ENCODE measurements at regions not wholly inside any gene's neighbourhood (a gene's known extent, or its start where the extent isn't known, plus 50 kb on each side); places are given as distances from the start of the nearest gene placed in this dataset.

DNA sequence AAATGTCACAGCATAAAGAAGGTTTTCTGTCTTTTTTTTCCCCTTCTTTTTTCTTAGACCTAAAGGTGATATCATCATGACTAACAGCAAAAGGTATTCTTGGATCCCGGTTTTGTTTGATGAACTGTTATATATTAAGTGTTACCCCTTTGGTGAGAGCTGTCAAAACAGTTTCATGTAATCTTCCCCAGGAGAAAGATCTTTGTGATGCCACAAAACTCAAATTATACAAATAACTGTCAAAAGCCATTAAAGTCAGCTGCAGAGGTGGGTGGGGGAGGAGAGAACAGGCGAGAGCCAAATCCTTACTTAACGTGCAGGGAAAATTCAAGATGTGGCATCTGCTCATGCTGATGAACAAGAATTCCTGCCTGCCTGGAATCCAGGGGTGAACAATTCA lies 258.2 kb downstream of the BMP7 start:
- BruUV-seq (replicated peaks): no TSS peak
- no peaks in the 10 kb centered on the region for H3K36me3 ChIP-seq (ENCODE audit: control insufficient read depth in 1 of 2, insufficient read depth in 2 of 2, low read length in 2 of 2)
- no peak overlapping the region for H3K9ac ChIP-seq (ENCODE audit: low read length)
- intact Hi-C loops (cut with micrococcal nuclease): no loop called here
- CTCF ChIA-PET: interaction anchor here (1.0 kb wide), 1 partner anchor 34 kb away, joined by 3 read pairs; no protein-coding TSS in a partner anchor
- RAD21 ChIA-PET (ENCODE audit: low non-redundant PET in 1 of 2, low total read pairs in 2 of 2, uncharacterized antibody in 2 of 2, unreplicated experiment in 2 of 2): no interaction called here
- H3K27ac ChIP-seq (ENCODE audit: low read depth, low read length): no peak overlapping the region
- TF ChIP-seq EZH2 (IDR thresholded peaks at IDR 0.05) (no peak), SP1 (IDR thresholded peaks at IDR 0.05; ENCODE audit: low read depth) (no peak), CEBPB (IDR thresholded peaks at IDR 0.05; ENCODE audit: low read depth) (no peak), FOSL1 (IDR thresholded peaks at IDR 0.05; ENCODE audit: low read depth) (no peak), CBX3 (IDR thresholded peaks at IDR 0.05; ENCODE audit: low read depth) (no peak), JUND (IDR thresholded peaks at IDR 0.05) (no peak), ELF1 (IDR thresholded peaks at IDR 0.05; ENCODE audit: borderline replicate concordance, low read depth) (no peak), POLR2AphosphoS5 (IDR thresholded peaks at IDR 0.05; ENCODE audit: low read depth, low read length) (no peak), EGR1 (IDR thresholded peaks at IDR 0.05; ENCODE audit: low read depth) (no peak)
- TF ChIP-seq, protein P1, sequence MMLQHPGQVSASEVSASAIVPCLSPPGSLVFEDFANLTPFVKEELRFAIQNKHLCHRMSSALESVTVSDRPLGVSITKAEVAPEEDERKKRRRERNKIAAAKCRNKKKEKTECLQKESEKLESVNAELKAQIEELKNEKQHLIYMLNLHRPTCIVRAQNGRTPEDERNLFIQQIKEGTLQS (IDR thresholded peaks at IDR 0.05): no peak
- H3K4me1 ChIP-seq (ENCODE audit: control insufficient read depth in 1 of 2, insufficient read depth in 2 of 2, low read length in 2 of 2): peaks cover 0 to 13% of the 10 kb centered on the region in 2 experiments; a peak in 2 of 4 replicates
- no peak overlapping the region for H2AFZ ChIP-seq (ENCODE audit: low read depth, low read length, poor library complexity, severe bottlenecking)
- H3K27me3 ChIP-seq (ENCODE audit: insufficient read depth, low read length): no peaks in the 10 kb centered on the region
- no peak overlapping the region for H3K4me2 ChIP-seq (ENCODE audit: low read length)
- H3K9me3 ChIP-seq (ENCODE audit: control insufficient read depth in 1 of 2, insufficient read depth in 1 of 2, low read depth in 1 of 2, low read length in 2 of 2): no peaks in the 10 kb centered on the region
- no peak overlapping the region for H3K4me3 ChIP-seq (replicated peaks in 1 of 2; ENCODE audit: low read depth in 1 of 2, low read length in 2 of 2)
- DNase-seq (ENCODE audit: low read depth, low spot score) (no peak), ATAC-seq (no peak)
- H3K9me2 ChIP-seq (ENCODE audit: insufficient read depth): no peaks in the 10 kb centered on the region
- H4K20me1 ChIP-seq (ENCODE audit: insufficient read depth): no peaks in the 10 kb centered on the region
- POLR2A ChIA-PET: no interaction called here
- H3K79me2 ChIP-seq (ENCODE audit: insufficient read depth, low read length): no peaks in the 10 kb centered on the region

DNA sequence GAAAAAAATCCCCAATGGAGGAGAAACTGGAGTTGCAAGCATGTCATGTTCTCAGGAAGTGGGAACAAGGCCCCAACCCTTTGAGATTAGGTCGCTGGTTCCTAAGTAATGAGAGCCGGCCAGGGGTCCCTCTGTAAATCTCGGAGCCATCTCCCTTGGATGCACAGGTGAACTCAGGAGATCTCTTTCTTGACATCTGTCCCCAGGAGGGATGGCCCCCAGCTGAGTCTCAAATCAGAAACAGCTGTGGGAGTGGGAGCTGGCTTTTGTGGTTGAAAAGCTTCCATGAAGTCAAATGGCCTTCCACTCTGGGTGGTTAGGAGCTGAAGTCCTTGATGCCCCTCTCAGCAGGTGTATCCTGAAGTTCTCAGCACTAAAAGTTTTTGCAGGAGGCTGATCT lies 257.1 kb downstream of the BMP7 start:
- no peak overlapping the region for H3K4me2 ChIP-seq (ENCODE audit: low read length)
- H3K27me3 ChIP-seq (ENCODE audit: insufficient read depth, low read length): no peaks in the 10 kb centered on the region
- no peaks in the 10 kb centered on the region for H3K36me3 ChIP-seq (ENCODE audit: control insufficient read depth in 1 of 2, insufficient read depth in 2 of 2, low read length in 2 of 2)
- intact Hi-C loops (cut with micrococcal nuclease): no loop called here
- no peak overlapping the region for H3K9ac ChIP-seq (ENCODE audit: low read length)
- ATAC-seq (no peak), DNase-seq (ENCODE audit: low read depth, low spot score) (no peak)
- H3K4me1 ChIP-seq (ENCODE audit: control insufficient read depth in 1 of 2, insufficient read depth in 2 of 2, low read length in 2 of 2): peaks cover 0 to 13% of the 10 kb centered on the region in 2 experiments; a peak in 2 of 4 replicates
- no peaks in the 10 kb centered on the region for H3K9me2 ChIP-seq (ENCODE audit: insufficient read depth)
- BruUV-seq (replicated peaks): no TSS peak
- H3K79me2 ChIP-seq (ENCODE audit: insufficient read depth, low read length): no peaks in the 10 kb centered on the region
- ChIA-PET CTCF (no interaction called here), RAD21 (ENCODE audit: low non-redundant PET in 1 of 2, low total read pairs in 2 of 2, uncharacterized antibody in 2 of 2, unreplicated experiment in 2 of 2) (no interaction called here), POLR2A (no interaction called here)
- no peaks in the 10 kb centered on the region for H4K20me1 ChIP-seq (ENCODE audit: insufficient read depth)
- no peak overlapping the region for H2AFZ ChIP-seq (ENCODE audit: low read depth, low read length, poor library complexity, severe bottlenecking)
- no peak overlapping the region for H3K4me3 ChIP-seq (replicated peaks in 1 of 2; ENCODE audit: low read depth in 1 of 2, low read length in 2 of 2)
- no peak overlapping the region for H3K27ac ChIP-seq (ENCODE audit: low read depth, low read length)
- H3K9me3 ChIP-seq (ENCODE audit: control insufficient read depth in 1 of 2, insufficient read depth in 1 of 2, low read depth in 1 of 2, low read length in 2 of 2): no peaks in the 10 kb centered on the region
- TF ChIP-seq, protein P2, sequence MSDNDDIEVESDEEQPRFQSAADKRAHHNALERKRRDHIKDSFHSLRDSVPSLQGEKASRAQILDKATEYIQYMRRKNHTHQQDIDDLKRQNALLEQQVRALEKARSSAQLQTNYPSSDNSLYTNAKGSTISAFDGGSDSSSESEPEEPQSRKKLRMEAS (IDR thresholded peaks at IDR 0.05): no peak
- no peak for TF ChIP-seq EGR1 (IDR thresholded peaks at IDR 0.05; ENCODE audit: low read depth)
- TF ChIP-seq, protein P3, sequence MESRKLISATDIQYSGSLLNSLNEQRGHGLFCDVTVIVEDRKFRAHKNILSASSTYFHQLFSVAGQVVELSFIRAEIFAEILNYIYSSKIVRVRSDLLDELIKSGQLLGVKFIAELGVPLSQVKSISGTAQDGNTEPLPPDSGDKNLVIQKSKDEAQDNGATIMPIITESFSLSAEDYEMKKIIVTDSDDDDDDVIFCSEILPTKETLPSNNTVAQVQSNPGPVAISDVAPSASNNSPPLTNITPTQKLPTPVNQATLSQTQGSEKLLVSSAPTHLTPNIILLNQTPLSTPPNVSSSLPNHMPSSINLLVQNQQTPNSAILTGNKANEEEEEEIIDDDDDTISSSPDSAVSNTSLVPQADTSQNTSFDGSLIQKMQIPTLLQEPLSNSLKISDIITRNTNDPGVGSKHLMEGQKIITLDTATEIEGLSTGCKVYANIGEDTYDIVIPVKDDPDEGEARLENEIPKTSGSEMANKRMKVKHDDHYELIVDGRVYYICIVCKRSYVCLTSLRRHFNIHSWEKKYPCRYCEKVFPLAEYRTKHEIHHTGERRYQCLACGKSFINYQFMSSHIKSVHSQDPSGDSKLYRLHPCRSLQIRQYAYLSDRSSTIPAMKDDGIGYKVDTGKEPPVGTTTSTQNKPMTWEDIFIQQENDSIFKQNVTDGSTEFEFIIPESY (IDR thresholded peaks at IDR 0.05; ENCODE audit: extremely low read depth, insufficient replicate concordance, low read length): no peak
- TF ChIP-seq SRF (IDR thresholded peaks at IDR 0.05; ENCODE audit: low read depth): no peak
- TF ChIP-seq, protein P1 (IDR thresholded peaks at IDR 0.05): no peak
- TF ChIP-seq, protein P4, sequence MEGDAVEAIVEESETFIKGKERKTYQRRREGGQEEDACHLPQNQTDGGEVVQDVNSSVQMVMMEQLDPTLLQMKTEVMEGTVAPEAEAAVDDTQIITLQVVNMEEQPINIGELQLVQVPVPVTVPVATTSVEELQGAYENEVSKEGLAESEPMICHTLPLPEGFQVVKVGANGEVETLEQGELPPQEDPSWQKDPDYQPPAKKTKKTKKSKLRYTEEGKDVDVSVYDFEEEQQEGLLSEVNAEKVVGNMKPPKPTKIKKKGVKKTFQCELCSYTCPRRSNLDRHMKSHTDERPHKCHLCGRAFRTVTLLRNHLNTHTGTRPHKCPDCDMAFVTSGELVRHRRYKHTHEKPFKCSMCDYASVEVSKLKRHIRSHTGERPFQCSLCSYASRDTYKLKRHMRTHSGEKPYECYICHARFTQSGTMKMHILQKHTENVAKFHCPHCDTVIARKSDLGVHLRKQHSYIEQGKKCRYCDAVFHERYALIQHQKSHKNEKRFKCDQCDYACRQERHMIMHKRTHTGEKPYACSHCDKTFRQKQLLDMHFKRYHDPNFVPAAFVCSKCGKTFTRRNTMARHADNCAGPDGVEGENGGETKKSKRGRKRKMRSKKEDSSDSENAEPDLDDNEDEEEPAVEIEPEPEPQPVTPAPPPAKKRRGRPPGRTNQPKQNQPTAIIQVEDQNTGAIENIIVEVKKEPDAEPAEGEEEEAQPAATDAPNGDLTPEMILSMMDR (IDR thresholded peaks at IDR 0.05 in 2 of 3, conservative IDR thresholded peaks at IDR 0.05 in 1 of 3; ENCODE audit: borderline replicate concordance in 1 of 3, insufficient read depth in 1 of 3, low read depth in 2 of 3, low read length in 2 of 3): no peak
- TF ChIP-seq ZNF274 (IDR thresholded peaks at IDR 0.05; ENCODE audit: low read depth, low read length): no peak
- TF ChIP-seq TCF7L2 (IDR thresholded peaks at IDR 0.05; ENCODE audit: borderline replicate concordance, extremely low read depth, insufficient read depth, insufficient read length): no peak
- TF ChIP-seq POLR2A (IDR thresholded peaks at IDR 0.05; ENCODE audit: borderline replicate concordance, extremely low read depth, insufficient read depth, insufficient read length): no peak
- TF ChIP-seq EZH2 (IDR thresholded peaks at IDR 0.05): no peak
- no peak for TF ChIP-seq ZFX (IDR thresholded peaks at IDR 0.05)
